GM21576 (cell line): ENCODE measurements at regions not wholly inside any gene's neighbourhood (a gene's known extent, or its start where the extent isn't known, plus 50 kb on each side); places are given as distances from the start of the nearest gene placed in this dataset.
"Not testable (repeated sequence)": the region's sequence is repeated elsewhere in the genome, so short reads cannot be mapped to it uniquely, and the experiment has no call there.

Source experiments
- ATAC-seq: cut with Tn5 transposase; IDR thresholded peaks from one replicate; pipeline ENCODE4 v1.9.1; 2021; ENCODE audit warnings: mild to moderate bottlenecking, moderate library complexity; ENCODE audit not compliant: unreplicated experiment

DNA sequence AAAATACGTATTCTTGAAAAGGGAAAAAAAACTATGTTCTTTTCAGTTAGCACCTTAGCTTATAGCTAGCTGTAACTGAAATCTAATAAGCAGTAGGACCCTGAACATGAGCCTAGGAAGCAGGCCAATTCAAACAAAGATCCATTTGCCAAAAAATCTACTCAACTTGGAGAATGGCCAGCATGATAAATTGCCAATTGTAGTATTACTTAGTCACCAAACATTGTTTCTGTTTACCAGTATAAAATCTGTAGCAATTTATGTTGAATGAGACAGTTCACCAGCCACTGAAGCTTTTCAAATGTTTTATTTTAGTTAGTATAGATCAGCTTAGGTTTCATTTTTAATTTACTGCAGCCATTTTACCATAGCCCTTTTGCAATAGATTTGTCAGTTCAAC is 323.6 kb upstream of the DIPK2B start:
- ATAC-seq = no peak

DNA sequence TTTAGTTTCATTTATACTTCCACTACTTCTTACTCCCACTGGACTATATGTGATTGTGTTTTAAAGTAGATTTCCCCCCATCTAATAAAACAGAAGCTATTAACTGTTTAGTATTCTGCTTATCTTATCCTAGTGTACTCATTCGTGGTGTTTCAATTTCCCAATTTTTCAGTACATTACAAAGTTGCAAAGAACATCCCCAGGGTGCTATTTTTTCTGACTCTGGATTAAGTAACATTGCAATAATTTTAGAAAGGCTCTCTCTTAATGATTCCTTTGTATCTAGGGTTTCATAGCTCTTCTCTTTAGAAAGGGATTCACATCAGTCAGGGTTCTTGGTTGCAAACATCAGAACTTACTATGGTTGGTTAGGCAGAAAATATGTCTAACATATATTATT is 317.9 kb upstream of the DIPK2B start:
- ATAC-seq = no peak

DNA sequence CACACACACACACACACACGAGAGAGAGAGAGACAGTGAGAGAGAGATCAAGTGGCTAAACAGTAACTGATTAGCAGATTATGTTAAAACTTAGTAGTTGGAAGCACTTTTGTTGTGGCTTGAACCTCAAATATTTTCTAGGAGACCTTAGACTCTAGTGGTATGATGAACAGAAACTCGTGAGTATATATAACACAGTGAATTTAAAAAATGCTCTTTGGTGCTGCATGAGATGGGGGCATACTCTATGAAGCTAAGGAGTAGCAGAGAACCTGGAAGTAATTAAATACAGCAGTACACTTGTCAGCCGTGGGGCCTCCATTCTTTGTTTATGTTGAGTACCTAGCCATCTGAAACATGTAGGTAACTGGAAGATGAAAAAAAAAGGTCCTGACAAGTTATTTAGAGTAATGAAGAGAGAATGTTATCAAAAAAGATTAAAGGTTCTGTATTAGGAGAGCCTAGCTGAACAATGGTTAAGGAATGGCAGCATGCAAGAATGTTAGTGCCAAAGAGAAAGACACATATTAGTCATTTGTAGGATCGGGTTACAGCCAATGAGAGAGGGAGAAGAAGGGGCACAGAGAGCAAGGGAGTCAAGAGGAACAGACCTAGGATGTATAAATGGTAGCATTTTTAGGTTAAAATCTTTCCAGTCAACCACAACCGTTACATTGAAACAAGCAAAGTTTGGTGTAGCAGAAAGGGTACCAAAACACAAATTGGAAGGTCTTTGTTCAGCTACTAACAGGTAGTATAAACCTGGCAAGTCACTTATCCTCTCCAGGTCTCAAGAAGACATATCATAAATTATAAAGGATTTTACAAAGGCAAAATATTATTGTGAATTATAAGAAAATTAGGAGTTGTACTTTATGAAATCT is 316.7 kb upstream of the DIPK2B start:
- ATAC-seq = no peak

DNA sequence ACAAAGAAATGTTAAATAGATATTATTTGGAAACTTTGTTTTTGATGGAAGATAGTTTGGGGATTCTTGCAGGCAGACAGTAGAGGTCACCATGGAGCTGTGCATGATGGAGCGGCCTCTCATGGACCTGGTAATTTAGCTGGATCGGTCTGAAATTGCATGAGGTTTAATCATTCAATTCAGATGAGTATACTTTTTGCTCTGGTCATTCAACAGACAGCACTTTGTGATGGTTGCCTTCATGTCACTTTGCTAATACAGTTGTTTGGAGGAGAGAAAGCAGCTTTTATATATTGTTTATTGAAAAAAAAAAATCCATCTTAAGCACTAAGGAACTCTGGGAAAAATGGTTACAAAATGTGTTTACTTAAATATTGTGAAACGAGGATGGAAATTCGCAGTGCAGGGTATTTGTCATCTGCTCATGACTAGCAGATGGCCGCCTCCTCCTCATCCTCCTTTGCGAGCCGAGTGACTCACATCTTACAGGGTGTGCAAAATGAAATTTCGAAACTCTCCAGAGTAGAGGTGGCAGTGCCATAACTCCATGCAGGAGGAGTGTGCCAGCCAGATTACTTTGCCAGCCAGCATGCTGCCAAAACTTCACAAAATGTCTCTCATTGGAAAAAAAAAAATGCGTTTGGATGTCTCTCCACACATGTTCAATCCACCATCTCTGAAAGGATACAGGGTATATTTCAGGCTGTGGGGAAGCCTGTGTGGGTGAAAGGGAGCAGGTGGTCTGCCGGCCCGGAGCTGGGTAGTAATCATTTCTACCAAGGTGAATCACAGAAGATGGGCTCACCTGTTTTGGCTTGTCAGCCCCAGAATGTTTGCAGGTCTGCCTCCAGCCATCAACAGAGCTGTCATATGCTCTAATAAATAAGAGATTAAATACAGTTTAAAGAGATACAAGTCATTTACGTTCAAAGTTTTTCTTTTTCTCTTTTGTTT is 314.9 kb upstream of the DIPK2B start:
- no peak for ATAC-seq

DNA sequence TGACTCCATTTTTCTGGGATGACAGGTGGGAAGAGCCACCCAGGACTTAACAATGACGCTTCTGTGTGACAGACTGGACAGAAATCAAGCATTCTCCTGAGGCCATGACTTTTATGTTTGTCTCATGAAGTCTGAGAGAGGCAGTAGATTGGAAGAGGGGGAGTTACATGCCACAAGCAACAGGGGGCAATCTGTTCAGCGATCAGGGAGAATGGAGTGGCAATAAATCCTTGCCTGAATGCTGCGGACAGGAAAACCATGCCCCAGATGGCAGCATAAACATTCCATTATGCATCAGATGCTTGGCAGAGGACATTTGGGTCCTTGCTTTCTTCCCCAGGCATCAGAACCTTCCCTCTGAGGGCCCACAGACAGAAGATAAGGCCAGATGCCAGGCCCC is 312.4 kb upstream of the DIPK2B start:
- ATAC-seq = no peak

DNA sequence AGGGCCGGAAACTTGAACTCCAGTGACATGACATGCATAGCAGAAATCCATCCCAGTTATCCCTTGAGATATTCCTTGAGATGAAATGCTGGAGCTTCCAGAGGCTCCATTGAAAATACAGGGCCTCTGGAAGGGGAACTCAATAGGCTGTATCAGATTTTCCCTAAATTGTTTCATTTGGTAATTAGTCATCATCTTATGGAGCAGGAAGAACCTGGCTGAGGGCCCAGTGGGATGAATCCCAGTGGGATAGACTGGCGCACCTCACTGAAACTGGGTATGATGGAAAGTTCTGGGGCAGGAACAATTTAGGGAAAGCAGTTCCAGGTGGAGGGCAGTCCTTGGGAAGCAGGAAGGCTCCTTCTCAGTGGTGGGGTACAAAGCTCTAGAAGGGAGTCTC is 307.8 kb upstream of the DIPK2B start:
- no peak for ATAC-seq

DNA sequence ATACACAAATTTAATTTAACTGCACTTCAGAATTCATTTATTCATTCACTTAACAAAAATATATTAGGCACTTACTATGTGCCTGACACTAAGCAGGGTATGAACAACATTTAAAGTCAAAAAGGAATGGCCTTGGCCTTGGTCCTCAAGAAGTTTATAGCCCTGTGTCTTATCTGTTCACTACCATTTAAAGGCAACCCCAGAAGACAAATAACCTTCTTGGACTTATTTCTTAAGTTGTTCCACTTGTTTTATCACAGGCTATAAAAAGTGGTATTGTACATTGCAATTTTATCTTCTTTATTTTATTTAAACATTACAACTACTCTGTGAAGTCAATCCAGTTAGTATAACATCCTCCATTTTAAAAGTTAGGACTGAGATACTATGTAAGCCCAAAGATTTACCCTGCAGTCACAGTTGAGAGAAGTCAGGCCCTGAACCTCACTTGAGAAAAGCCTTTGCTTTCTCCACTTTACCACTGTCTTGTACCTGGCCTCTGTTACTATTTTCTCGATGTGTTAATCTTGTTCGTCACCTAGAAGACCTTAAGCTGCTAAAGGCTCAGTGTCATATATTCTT is 305.6 kb upstream of the DIPK2B start:
- ATAC-seq = no peak

DNA sequence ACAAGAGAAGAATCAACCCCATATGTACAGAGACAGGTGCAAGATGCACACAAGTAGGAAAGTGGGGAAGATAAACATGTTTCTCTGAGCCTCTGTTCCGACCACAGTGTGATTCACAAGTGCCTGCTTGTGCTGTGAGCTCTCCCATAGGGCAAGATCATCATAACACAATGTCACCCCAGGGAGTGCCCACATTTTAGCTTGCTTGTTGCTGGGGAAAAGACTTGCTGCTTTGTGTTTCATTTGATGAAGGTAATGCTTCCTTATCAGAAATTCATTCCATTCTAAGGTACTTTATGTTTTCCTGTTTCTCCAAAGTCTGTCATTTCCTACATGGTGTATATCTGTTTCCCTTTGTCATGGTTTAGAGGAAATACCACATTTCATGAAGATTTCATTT is 304.5 kb upstream of the DIPK2B start:
- ATAC-seq = no peak

DNA sequence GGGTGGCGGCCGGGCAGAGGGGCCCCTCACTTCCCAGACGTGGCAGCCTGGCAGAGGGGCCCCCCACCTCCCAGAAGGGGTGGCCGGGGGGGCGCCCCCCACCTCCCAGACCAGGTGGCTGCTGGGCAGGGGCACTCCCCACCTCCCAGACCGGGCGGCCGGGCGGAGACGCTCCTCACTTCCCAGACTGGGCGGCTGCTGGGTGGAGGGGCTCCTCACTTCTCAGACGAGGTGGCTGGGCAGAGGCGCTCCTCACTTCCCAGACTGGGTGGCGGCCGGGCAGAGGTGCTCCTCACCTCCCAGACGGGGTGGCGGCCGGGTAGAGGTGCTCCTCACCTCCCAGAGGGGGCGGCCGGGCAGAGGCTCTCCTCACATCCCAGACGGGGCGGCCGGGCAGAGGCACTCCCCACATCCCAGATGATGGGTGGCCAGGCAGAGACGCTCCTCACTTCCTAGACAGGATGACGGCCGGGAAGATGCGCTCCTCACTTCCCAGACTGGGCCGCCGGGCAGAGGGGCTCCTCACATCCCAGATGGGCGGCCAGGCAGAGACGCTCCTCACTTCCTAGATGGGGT is 303.2 kb upstream of the DIPK2B start:
- not testable (repeated sequence) for ATAC-seq

DNA sequence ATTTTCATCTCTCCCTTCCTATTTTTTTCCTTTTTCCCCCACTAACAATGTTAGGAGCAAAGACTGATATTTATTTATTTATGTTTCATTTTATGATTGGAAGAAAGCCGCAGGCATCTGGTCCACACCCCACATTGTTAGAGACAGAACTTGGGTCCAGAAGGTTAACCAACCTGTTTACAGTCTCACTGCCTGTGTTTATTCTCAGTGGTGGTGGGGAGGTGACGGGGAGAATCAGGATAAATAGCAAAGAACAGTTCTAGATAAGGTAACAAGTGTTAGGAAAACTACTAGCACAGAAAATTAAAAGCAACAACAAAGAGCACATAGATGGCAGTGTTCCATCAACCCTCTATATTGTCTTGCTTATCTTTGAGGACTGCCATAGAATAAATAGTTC is 301.7 kb upstream of the DIPK2B start:
- no peak for ATAC-seq

DNA sequence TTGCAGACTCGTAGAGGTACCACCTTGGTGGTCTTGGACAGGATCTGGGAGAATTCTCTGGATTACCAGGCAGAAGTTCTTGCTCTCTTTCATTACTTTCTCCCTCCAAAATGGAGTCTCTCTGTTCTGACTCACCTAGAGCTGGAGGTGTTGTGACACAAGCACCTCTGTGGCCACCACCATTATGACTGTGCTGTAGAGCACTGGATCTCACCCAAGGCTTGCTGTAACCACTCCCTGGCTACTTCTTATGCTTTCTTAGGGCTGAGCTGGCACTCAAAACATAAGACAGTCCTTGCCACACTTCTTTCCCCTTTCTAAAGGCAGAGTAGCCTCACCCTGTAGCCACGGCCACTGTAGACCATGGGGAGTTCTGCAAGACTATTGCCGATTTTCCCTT is 296.6 kb upstream of the DIPK2B start:
- ATAC-seq = no peak

DNA sequence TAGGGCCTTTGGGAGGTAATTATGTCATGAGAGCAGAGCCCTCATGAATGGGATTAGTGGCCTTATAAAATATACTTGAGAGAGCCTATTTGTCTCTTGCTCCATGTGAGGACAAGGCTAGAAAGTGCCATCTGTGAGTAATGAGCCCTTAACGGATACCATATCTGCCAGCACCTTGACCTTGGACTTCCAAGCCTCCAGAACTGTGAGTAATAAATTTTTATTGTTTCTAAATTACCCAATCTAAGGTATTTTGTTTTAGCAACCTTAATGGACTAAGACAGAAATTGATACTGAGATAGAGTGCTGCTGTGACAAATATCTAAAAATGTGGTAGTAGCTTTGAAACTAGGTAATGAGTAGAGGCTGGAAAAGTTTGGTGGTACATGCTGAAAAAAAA is 285.0 kb upstream of the DIPK2B start:
- no peak for ATAC-seq

DNA sequence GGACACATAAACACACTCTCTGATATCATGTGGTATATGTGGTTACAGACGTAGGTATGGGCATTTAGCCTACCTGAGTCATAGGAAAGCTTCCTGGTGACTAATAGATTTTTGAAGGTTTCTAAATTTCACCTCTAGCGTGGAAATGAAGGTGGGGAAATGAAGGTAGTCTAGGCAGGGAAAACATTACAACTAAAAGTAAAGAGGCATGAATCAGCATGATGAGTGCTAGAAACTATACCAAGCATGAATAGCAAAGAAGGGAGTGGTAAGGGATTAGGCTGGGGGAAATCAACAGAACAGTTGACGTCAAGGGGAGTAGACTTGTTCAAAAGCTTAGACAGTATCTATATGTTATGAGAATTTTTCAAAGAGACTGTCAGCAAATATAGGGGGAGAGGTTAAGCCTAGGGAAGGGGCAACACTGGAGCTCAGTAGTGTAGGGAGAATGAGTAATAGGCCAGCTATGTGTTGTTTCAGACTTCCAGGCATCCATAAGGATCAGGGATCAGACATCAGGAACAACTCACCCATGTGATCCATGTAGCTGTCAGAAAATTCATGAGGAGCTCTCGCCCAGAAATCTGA is 279.3 kb upstream of the DIPK2B start:
- ATAC-seq = no peak

DNA sequence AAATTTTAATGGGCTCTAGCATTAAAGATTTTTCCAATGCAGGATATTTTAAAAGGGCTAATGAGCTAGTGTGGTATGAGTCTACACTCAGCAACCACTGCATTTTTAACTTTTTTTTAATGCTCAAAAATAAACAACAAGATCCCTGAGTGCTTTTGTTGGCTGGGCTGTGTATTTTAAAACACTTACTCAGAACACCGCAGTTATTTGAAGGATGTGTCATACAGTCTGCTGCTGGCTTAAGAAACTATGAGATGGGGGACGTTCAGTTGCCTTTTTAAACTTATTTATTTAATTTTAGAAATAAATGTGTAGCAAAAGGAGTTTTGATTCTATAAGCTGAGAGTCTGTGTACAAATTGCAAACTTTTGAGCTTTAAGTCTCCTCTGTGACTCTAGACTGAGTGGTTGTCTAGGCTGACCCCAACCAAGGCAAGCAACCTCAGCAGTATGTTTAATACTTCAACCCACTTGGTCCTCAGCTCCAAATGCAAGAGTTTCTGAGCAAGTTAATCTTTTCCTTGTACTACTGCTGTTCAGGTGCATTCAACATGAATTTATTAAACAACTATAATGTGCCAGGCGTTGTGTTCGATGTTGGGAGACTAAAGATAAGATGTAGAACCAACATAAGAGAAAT is 278.6 kb upstream of the DIPK2B start:
- ATAC-seq = no peak

DNA sequence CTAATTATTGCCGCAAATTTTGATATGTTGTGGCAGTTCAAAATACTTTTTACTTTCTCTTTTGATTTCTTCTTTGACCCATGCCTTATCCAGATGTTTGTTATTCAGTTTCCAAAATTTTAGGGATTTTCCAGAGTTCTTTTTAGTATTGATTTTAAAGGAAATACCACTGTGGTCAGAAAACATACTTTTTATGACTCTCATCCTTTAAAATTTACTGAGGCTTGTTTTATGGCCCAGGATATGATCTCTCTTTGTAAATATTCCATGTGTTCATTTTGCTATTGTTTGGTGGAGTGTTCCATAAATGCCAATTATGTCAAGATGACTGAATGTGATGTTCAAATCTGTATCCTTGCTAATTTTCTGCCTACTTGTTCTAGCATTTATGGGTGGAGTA is 272.3 kb upstream of the DIPK2B start:
- ATAC-seq = no peak

DNA sequence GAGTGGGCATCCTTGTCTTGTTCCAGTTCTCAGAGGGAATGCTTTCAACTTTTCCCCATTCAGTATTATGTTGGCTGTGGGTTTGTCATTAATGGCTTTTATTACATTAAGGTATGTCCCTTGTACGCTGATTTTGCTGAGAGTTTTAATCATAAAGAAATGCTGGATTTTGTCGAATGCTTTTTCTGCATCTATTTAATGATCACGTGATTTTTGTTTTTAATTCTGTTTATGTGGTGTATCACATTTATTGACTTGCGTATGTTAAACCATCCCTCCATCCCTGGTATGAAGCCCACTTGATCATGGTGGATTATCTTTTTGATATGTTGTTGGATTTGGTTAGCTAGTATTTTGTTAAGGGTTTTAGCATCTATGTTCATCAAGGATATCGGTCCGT is 266.9 kb upstream of the DIPK2B start:
- ATAC-seq = not testable (repeated sequence)

DNA sequence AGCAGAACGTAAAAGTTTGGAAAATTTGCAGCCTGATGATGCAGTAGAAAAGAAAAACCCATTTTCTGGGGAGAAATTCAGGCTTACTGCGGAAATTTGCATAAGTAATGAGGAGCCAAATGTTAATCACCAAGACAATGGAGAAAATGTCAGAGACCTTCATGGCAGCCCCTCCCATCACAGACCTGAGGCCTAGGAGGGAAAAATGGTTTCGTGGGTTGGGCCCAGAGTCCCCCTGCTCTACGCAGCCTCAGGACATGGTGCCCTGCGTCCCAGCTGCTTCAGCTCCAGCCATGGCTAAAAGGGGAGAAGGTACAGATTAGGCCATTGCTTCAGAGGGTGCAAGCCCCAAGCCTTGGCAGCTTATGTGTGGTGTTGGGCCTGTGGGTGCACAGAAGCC is 255.1 kb upstream of the DIPK2B start:
- ATAC-seq = not testable (repeated sequence)

DNA sequence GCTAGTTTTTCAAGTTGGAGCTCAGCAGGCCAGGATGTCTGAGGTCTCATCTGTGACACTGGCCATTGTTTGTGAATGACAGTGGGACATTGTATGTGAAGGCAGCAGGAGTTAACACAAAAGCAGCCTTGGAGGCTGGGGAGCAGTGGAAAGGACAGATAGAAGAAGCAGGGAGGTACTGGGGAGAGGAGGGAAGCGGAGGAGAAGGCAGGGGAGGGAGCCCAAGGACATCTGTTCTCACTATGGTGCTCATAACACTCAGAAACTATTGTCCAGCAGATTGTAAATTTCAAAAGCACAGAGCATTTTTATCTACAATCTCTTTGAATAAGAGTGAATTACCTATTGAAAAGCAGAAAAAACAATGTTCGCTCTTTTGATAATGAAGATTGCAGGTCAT is 253.6 kb upstream of the DIPK2B start:
- ATAC-seq = no peak

DNA sequence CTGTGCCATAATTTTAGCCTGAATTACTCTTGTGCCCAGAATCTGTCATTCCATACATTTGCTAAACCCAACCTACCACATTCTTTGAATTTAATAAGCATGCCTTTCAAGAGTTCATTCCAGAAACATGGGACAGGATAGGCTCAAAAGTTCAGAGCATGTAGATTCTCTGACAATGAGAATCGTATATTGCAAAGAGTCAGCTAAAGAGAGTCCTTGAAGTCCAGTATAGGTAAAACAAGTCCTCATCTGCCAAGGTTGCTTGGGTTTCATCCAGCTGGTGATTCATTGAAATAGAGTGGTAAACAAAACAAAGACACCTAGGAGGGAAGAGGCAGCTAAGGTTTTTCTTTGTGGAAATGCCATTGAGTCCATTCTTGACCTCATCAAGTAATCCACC is 249.3 kb upstream of the DIPK2B start:
- no peak for ATAC-seq

DNA sequence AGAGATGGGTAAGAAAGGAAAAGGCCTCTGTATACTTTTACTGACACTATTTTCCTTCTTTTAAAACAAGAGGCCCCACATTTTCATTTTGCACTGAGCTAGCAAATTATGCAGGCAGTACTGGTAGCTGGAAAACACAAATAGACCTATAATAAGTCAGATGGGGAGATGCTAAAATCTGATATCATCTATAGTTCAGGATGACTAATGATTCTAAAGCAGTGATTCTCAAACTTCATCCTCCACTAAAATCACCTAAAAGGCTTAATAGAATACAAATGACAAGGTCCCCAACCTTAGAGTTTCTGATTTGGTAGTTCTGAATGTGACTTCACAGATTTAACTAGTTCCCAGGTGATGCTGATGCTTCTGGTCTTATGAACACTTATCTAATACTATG is 247.3 kb upstream of the DIPK2B start:
- no peak for ATAC-seq
